IPS DF 4.7 (cell line): ENCODE measurements at regions not wholly inside any gene's neighbourhood (a gene's known extent, or its start where the extent isn't known, plus 50 kb on each side); places are given as distances from the start of the nearest gene placed in this dataset.

Experiments used
- DNase-seq: peaks from one replicate; pipeline ENCODE4 v3.0.0-alpha.2; 2013; ENCODE audit warnings: low spot score; ENCODE audit errors: extremely low read depth

- DNase-seq = no peak
Observed at GRCh38 chr12:111310076-111310870, 58.6 kb downstream of the PHETA1 start.

DNA sequence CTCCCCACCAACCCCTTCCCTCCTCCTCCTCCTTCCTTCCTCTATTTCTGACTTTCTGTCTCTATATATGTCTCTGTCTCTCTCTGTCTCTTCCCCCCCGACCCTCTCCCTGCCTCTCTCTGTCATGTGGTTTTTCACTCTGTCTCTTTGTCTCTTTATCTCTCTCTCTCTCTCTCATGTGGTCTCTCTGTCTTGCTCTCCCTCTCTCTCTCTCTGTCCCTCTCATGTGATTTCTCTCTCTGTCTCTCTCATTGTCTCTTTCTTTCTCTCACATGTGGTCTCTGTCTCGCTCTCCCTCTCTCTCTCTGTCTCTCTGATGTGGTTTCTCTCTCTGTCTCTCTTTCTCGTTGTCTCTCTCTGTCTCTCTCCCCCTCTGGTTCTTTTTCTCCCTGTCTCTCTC lies 59.3 kb downstream of the PHETA1 start:
- DNase-seq = no peak

DNA sequence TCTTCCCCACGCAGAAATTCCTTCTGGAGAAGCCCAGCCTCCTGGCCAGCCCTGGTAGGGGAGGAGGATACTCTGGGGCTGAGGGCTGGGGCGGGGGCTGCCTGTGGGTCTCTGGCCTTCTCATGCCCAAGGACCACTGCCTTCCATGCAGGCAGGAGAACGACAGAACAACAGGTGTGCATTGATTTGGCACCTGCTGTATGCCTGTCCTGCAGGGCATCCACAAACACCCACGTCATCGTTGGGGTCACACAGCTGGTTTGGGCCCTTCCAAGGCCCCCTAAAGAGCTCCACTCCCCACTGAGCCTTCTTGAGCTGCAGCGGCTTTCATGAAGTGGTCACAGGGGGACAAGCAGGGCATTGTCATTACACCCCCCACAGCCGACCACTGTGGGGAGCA lies 60.4 kb downstream of the PHETA1 start:
- no peak for DNase-seq

GRCh38 chr12:111304642-111305071 lies 64.2 kb downstream of the PHETA1 start:
- no peak for DNase-seq

GRCh38 chr12:111303531-111303930 lies 65.4 kb downstream of the PHETA1 start:
- no peak for DNase-seq

DNA sequence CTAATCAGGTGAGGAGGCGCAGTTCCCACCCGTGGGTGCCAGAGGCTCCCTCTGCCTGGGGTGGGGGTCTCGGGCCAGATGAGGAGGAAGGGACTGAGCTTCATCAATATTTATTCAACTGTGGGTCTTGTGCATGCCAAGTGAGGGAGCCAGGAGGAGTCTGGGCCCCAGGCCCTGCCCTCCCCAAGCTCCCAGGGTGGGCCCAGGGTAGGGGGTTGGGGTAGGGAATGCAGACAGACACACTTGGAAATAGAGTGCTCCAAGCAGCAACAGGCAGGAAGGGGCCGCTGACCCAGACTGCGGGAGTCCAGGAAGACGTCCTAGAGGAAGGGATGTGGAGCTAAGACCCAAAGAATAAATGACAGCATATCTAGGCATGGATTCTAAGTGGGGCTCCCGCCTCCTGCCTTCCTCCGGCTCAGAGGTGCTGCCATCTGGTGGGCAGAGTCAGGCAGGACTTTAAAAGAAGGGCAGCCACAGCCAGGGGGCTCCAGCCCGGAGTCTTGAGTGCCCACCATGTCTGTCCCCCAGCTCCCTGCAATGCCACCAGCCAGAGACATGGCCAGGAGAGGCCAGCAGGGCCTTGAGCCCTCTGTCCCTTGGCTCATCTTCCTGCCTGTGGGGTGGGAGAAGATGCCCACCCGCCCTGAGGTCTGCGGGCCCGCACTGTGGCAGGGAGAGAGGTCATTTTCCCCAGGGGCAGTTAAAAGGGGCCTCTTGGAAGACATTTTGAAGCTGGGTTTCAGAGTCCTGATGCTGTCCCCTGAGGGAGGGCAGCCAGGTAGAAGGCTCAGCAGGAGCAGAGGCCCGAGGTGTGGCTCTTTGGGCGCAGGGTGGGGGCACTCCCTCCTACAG lies 70.1 kb downstream of the PHETA1 start:
- DNase-seq = no peak

GRCh38 chr12:111297703-111298426 lies 71.0 kb downstream of the PHETA1 start:
- no peak for DNase-seq

GRCh38 chr12:111296906-111297463 lies 71.9 kb downstream of the PHETA1 start:
- DNase-seq = no peak

GRCh38 chr12:111295176-111295575 lies 73.7 kb downstream of the PHETA1 start:
- no peak for DNase-seq

- DNase-seq = no peak
Observed at GRCh38 chr12:111293266-111294009, 75.5 kb downstream of the PHETA1 start.

DNA sequence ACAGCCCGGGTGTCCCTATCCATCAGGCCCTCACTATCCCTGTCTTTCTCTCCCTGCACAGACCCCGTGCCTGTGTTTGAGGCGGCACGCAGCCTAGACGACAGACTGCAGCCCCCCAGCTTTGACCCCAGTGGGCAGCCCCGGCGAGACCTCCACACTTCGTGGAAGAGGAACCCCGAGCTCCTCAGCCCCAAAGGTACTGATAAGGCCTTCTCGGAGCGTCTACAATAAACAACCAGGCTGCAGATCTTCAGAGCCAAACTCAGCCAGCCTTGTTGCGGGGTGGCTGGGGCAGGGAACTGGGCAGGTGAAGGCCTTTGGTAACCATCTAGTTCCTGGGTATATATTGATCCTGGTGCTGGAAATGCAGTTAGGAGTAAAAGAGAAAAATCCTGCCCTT lies 77.5 kb downstream of the PHETA1 start:
- no peak for DNase-seq

DNA sequence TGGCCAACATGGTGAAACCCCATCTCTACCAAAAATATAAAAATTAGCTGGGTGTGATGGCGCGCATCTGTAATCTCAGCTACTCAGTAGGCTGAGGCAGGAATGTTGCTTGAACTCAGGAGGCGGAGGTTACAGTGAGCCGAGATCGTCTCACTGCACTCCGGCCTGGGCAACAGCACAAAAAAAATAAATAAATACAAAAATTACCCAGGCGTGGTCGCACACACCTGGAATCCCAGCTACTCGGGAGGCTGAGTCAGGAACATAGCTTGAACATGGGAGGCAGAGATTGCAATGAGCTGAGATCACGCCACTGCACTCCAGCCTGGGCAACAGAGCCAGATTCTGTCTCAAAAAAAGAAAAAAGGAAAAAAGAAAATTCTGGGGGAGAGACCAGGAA lies 80.1 kb downstream of the PHETA1 start:
- DNase-seq = no peak

DNA sequence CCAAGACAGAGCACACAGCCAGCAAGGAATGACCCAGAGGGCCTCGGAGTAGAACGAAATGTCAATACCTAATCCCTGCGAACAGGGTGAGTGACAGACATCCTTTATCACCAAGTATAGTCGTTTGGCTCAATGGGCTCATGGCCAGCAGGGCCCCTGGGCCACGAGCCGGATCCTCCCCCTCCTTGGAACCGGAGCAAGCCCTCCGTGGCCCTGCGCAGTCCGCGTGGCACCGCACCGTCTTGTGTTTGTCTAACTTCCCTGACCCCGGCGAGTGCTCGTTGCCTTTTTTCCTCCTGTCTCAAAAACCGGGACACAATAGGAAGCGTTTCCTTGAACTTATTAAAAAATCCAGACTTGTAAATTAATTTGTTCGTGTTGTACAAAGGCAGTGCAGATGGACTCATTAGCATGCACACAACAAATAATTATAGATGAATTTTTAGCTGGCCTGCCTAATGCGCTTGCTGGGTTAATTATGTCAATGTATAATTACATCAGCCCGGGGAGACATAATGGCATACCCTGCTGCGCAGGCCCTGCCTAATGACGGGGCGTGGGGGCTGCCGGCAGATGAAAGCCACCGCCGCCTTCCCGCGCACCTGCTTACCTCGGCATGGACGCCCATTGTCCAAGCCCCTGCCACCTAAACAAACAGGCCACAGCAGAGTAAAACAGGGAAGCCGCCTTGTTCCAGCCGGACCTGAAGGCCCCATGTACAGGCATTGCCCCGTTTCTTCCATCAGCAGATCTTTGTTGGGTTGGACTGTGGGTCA lies 81.6 kb downstream of the PHETA1 start:
- no peak for DNase-seq

DNA sequence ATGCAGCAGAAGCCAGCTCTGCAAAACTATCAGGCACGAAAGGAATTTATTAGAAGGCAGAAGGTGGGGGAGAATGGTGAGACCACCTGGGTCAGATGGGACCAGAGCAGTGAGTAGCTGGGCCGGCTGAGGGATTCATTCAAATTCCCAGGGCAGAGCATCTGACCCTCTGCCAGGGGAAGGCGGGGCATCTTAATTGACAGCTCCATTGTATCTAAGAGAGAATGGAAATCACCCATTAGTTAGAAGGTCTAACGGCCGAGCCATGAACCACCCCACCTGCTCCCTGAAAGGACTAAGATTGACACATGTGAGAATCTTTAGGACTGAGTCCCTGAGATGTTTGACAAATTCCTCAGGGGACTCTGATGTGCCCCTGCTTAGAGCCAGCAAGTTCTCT lies 83.7 kb downstream of the PHETA1 start:
- DNase-seq = no peak

DNA sequence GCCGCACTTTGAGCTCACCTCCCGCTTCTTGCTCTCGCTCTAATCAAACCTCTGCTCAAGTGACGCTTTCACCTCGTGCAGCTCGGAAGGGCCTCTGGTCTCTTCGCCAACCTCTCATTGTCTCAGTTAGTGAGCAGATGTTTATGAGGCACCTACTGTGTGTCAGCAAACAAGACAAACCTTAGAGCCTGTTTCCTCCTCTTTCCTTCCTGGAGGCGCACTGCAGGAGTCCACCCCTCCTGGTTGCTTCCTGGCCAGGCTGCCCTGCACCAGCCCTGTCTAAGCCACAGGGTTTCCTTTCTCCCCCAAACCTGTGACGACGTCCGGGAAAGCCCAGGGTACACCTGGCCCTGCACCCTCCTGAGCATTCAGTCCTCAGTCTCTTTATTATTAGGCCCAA lies 84.2 kb downstream of the PHETA1 start:
- DNase-seq = no peak

GRCh38 chr12:111283966-111284365 lies 84.9 kb downstream of the PHETA1 start:
- DNase-seq = no peak

DNA sequence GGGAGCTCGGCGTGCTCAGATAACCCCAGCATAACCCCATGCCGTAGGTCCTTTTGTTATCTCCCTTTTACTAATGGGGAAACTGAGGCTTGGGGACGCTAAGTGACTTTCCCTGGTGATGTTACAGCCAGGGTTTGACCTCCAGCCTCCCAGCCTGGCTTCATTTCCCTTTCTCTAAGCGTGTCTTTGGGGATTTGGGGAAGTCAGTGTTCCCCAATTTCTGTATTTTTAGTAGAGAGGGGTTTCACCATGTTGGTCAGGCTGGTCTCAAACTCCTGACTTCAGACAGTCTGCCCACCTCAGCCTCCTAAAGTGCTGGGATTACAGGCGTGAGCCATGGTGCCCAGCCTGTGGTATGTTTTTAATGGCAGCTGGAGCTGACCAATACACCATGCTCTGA lies 85.4 kb downstream of the PHETA1 start:
- DNase-seq = no peak

- no peak for DNase-seq
Observed at GRCh38 chr12:111277570-111277969, 91.3 kb downstream of the PHETA1 start.

DNA sequence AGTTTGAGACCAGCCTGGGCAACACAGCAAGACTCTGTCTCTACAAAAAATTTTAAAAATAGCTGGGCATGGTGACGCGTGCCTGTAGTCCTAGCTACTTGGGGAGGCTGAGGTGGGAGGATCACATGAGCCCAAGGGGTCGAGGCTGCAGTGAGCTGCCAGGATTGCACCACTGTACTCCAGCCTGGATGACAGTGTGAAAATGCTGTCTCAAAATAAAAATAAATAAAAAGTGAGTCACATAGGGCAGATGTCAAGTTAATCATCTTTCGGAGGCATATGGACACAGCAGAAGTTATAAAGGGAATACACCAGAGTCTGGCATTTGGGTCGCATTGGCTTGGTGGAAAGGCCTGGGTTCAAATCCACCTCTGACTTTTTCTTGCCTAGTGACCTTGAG lies 92.7 kb downstream of the PHETA1 start:
- no peak for DNase-seq

DNA sequence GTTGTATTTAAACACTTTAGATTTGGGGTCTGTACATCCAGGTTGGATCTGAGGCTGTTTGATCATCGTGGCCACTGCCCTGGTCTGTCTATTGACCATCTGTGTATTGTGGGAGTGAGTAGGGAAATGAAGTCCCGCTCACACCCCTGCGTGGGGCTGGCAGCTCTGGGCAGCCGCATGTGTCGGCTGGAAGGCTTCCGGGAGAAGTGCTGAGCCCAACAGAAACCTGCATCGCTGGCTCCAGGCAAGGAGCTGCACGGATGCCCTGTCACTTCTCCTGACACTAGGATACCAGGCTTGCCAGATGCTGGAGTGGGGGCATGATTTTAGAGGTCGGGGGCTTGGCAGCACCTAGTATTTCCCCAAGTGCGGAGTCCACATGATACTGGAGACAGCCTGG lies 93.6 kb downstream of the PHETA1 start:
- no peak for DNase-seq
